ENCODE measurements at regions not wholly inside any gene's neighbourhood (a gene's known extent, or its start where the extent isn't known, plus 50 kb on each side); places are given as distances from the start of the nearest gene placed in this dataset.
"Not testable (repeated sequence)": the region's sequence is repeated elsewhere in the genome, so short reads cannot be mapped to it uniquely, and the experiment has no call there.

GRCh38 chr2:158866082-158866481 lies 71.0 kb downstream of the DAPL1 start:
- DNase-seq (ENCODE audit: low read depth): not testable (repeated sequence)

- not testable (repeated sequence) for DNase-seq (ENCODE audit: low read depth)
These were observed 72.5 kb downstream of the DAPL1 start for GRCh38 chr2:158867531-158868191.

GRCh38 chr2:158868386-158868785 lies 73.3 kb downstream of the DAPL1 start:
- DNase-seq (ENCODE audit: low read depth): not testable (repeated sequence)

- not testable (repeated sequence) for DNase-seq (ENCODE audit: low read depth)
These were observed 74.0 kb downstream of the DAPL1 start for GRCh38 chr2:158869122-158869521.

GRCh38 chr2:158869609-158870008 lies 74.5 kb downstream of the DAPL1 start:
- not testable (repeated sequence) for DNase-seq (ENCODE audit: low read depth)

GRCh38 chr2:158878003-158878402 lies 82.9 kb downstream of the DAPL1 start:
- DNase-seq (ENCODE audit: low read depth): no peak

GRCh38 chr2:158879229-158879903 lies 84.2 kb downstream of the DAPL1 start:
- DNase-seq (ENCODE audit: low read depth): no peak

- no peak for DNase-seq (ENCODE audit: low read depth)
These were observed 86.1 kb upstream of the TANC1 start for GRCh38 chr2:158882297-158882696.

GRCh38 chr2:158884552-158884951 lies 83.9 kb upstream of the TANC1 start:
- DNase-seq (ENCODE audit: low read depth): not testable (repeated sequence)

GRCh38 chr2:158885018-158885678 lies 83.3 kb upstream of the TANC1 start:
- not testable (repeated sequence) for DNase-seq (ENCODE audit: low read depth)

GRCh38 chr2:158885679-158886050 lies 82.8 kb upstream of the TANC1 start:
- DNase-seq (ENCODE audit: low read depth): not testable (repeated sequence)

GRCh38 chr2:158889135-158889853 lies 79.1 kb upstream of the TANC1 start:
- no peak for DNase-seq (ENCODE audit: low read depth)

GRCh38 chr2:158890296-158890905 lies 78.0 kb upstream of the TANC1 start:
- DNase-seq (ENCODE audit: low read depth): no peak

GRCh38 chr2:158893026-158893425 lies 75.4 kb upstream of the TANC1 start:
- DNase-seq (ENCODE audit: low read depth): no peak

- DNase-seq (ENCODE audit: low read depth): no peak
These were observed 75.0 kb upstream of the TANC1 start for GRCh38 chr2:158893474-158893873.

GRCh38 chr2:158894078-158894477 lies 74.4 kb upstream of the TANC1 start:
- DNase-seq (ENCODE audit: low read depth): peak; percentile 59

GRCh38 chr2:158894572-158894971 lies 73.9 kb upstream of the TANC1 start:
- DNase-seq (ENCODE audit: low read depth): no peak

GRCh38 chr2:158900345-158900744 lies 68.1 kb upstream of the TANC1 start:
- no peak for DNase-seq (ENCODE audit: low read depth)

- DNase-seq (ENCODE audit: low read depth): no peak
These were observed 66.4 kb upstream of the TANC1 start for GRCh38 chr2:158902005-158902398.

- no peak for DNase-seq (ENCODE audit: low read depth)
These were observed 64.6 kb upstream of the TANC1 start for GRCh38 chr2:158903711-158904405.

- no peak for DNase-seq (ENCODE audit: low read depth)
These were observed 63.7 kb upstream of the TANC1 start for GRCh38 chr2:158904627-158905177.
